HUES64 (cell line): ENCODE measurements at regions not wholly inside any gene's neighbourhood (a gene's known extent, or its start where the extent isn't known, plus 50 kb on each side); places are given as distances from the start of the nearest gene placed in this dataset.
"Not testable (repeated sequence)": the region's sequence is repeated elsewhere in the genome, so short reads cannot be mapped to it uniquely, and the experiment has no call there.

Experiments used
- H3K27ac ChIP-seq: 2 replicates; pipeline ENCODE4 v1.7.0; 2013; ENCODE audit warnings: low read depth, low read length, inconsistent platforms
- H3K27me3 ChIP-seq: 2 replicates; pipeline ENCODE4 v1.6.1; 2013; ENCODE audit warnings: mild to moderate bottlenecking, low read length; ENCODE audit not compliant: insufficient read depth
- H3K36me3 ChIP-seq: 2 replicates; pipeline ENCODE4 v1.6.1; 2013; ENCODE audit warnings: mild to moderate bottlenecking, low read length; ENCODE audit not compliant: insufficient read depth
- H3K4me1 ChIP-seq: 2 replicates; pipeline ENCODE4 v1.6.1; 2013; ENCODE audit warnings: mild to moderate bottlenecking, low read length, moderate library complexity; ENCODE audit not compliant: insufficient read depth
- H3K4me3 ChIP-seq: 2 replicates; pipeline ENCODE4 v1.5.1; 2013; ENCODE audit warnings: mild to moderate bottlenecking, low read length, moderate library complexity
- H3K9ac ChIP-seq: 2 replicates; pipeline ENCODE4 v1.6.1; 2013; ENCODE audit warnings: mild to moderate bottlenecking, low read depth, low read length
- H3K9me3 ChIP-seq: 2 replicates; pipeline ENCODE4 v1.6.1; 2013; ENCODE audit warnings: low read depth, low read length; ENCODE audit not compliant: insufficient read depth
- WGBS: fragments of 150-250, 120-280 bp; methylation state at CpG from one replicate; pipeline ENCODE4 v1.1.7; 2013; ENCODE audit warnings: missing lambda C conversion rate; 5-methylcytosine and 5-hydroxymethylcytosine counted together

DNA sequence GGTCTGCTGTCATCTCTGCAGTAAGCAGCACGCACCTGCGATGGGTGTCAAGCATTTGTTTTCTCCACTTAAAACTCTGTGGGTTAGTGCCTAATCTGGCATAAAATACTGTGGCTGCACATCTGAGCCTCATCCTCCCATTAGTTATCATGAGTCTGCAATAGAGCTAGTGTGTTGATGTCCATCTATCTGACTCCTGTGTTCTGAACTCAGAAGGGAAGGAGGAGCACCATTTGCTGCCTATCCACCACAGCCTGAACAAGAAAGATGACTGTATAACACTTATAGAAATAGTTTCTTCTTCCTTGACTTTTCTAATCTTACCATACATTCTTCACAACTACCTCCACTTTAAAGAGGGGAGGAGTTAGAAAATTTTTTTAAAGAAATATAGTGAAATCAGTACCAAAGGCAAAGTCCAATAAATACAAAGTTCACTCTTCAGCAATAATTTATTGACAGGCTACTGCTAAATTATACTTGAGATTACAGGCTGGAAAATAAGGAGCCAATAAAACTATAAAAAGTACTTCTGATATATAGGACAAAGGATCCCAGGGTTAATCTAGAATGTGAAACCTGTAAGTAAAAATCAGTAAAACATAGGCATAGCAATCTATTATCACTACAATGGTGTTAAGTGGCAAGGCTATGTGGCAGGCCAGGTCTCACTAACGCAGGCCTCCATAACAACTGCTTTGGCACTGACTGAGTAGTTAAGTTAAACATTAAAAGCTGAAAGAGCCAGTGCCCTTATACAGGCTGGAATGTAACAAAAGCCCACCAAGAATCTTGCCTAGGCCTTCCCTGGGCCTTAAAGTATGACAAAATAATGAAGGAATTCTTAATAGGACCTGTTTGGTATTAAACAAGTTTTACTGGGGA is 70.2 kb downstream of the LGALS9C start:
- WGBS = 96% methylated on average over 2 of the region's 3 CpGs

DNA sequence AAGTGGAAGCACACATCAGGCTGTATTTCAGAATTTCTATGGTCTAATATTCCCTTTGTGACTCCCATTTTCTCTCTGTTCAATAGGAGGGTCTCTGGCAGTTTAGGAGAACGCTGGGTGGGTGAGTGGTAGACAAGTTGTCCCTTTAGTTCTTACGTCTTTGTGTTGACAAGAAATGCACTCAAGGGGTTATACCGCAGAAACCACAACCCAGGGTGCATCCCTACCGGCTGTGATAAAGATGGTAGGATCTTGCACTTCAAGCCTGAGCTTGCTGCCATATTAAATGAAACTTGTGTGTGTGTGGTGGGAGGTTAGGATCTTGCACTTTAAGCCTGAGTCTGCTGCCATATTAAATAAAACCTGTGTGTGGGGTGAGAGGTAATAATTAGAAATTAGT is 80.5 kb downstream of the LGALS9C start:
- not testable (repeated sequence) for H3K27ac ChIP-seq, H3K4me3 ChIP-seq, H3K4me1 ChIP-seq, H3K9me3 ChIP-seq, H3K9ac ChIP-seq, H3K36me3 ChIP-seq, H3K27me3 ChIP-seq
- WGBS = 91% methylated on average over 3 of the region's 4 CpGs

More for the DNA sequence above, 70.2 kb downstream of the LGALS9C start:
- not testable (repeated sequence) for H3K36me3 ChIP-seq, H3K27ac ChIP-seq, H3K4me3 ChIP-seq, H3K9me3 ChIP-seq, H3K27me3 ChIP-seq, H3K9ac ChIP-seq, H3K4me1 ChIP-seq

DNA sequence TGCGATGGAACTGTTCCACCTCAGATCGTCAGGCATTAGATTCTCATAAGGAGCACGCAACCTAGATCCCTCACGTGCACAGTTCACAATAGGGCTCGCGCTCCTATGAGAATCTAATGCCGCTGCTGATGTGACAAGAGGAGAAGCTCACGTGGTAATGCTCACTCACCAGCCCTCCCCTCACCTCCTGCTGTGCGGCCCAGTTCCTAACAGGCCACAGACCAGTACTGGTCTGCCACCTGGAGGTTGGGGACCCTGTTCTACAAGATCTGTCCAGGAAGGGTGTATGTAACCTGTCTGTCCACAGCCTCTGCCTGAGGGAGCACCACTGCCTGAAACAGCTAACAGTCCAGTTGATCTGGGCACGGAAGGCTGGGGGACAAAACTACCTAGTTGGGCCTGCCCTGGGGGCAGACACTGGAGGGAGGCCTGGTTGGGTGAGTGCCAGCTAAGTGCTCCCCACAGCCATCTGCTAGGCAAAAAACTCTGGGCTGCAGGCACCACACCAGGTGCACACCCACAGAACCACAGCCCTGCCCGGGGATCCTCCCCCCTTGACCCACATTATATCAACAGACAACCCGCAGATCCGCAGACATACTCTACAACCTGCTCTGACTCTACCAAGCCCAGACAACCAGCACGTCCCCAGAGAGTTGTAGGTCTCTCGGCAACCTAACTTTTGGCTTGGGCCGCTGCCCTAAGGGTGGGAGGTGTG is 80.7 kb downstream of the TBC1D28 start:
- whole genome bisulfite sequencing = 79% methylated on average over 8 of the region's 16 CpGs
- H3K4me1 ChIP-seq, H3K27me3 ChIP-seq, H3K27ac ChIP-seq, H3K9me3 ChIP-seq, H3K4me3 ChIP-seq, H3K36me3 ChIP-seq, H3K9ac ChIP-seq: not testable (repeated sequence)

DNA sequence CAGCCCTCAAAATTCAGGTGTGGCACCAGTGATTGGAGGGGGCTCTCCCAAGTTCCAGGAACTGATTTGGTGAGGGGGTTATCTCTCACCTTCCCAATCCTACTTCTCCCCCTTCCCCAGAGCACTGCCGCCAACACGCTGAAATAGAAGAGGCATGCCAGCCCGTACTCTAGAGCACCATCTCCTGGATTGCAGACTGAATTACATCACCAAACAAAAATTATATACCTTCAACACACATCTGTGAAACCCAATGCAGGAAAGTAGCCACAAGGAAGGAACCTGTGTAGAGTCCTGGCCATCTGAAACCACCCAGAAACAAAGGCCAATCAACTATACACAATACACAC is 80.1 kb downstream of the TBC1D28 start:
- not testable (repeated sequence) for H3K27ac ChIP-seq, H3K9me3 ChIP-seq, H3K4me3 ChIP-seq, H3K9ac ChIP-seq, H3K36me3 ChIP-seq, H3K27me3 ChIP-seq
- WGBS = 9% methylated on average over 3 of the region's 3 CpGs
- peaks cover 15% of the 10 kb centered on the region for H3K4me1 ChIP-seq

DNA sequence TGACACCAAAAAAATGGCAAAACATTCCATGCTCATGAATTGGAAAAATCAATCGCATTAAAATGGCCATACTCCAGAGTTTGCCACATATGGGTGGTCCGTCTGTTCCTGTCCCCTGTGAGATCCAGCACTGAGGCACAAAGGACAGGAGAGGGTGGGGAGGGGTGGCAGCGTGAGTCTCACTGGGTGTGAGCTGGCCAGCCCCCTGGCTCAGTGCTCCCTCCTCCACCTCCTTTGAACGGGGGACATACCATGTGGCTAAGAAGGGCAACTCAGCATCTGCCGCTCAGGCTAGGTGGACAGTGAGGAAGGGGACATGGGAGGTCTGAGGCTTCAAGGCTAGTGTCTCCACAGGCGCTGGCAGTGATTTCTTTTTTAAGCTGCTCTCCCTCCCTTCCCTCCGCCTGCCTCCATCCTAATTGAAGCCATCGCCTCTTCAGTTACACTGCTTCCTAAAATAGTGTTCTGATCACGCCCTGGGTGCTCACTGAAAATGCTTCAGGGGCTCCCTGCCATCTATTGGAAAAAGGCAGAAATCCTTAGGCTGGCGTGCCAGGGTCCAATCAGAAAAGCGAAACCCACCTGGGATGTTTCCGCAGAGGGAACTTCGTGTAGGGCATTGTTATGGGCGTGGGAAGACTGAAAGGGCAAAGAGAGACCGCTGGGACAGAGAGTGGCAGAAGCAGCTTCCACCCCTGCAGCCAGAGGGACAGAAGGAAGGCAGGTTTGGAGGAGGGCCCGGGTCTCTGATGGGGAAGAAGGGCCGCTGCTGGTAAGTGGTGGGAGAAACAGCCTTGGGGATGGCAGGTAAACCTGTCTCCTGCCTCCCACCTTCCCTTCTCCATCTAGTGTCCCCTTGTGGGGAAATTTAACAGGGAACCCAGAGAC is 75.8 kb downstream of the TBC1D28 start:
- H3K9ac ChIP-seq = not testable (repeated sequence)

DNA sequence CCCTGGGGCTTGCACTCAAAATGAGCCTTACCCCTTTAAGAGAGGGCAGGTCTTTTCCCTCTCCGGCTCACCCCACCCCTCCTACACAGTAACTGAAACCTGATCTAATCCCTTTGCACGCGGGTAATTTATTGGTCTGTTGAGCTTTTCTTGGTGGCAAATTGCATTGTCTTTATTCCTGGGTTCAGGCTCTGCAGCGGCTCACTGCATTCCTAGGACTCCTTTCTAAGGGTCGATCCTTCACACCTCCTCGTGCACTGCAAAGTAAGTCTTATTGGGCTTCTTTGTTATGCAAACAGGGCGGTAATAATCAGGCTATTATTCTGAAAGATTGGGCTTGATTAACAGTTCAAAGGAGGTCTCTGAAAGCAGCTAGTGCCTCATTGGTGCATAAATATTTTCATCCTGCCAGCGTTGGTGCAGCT is 74.7 kb downstream of the TBC1D28 start:
- not testable (repeated sequence) for H3K36me3 ChIP-seq, H3K27me3 ChIP-seq, H3K9me3 ChIP-seq, H3K4me3 ChIP-seq, H3K9ac ChIP-seq
- Histone ChIP-seq H3K27ac (peak overlapping the region; percentile 86; the same call in 1 of the 2 replicates), H3K4me1 (peaks cover 18% of the 10 kb centered on the region)
- WGBS = 5% methylated on average over 4 of the region's 8 CpGs

More for the DNA sequence above, 75.8 kb downstream of the TBC1D28 start:
- not testable (repeated sequence) for H3K27me3 ChIP-seq, H3K36me3 ChIP-seq, H3K9me3 ChIP-seq, H3K4me3 ChIP-seq
- 58% methylated on average over 13 of the region's 17 CpGs for WGBS
- peak overlapping the region; percentile 86; the same call in 1 of the 2 replicates for H3K27ac ChIP-seq
- peaks cover 22% of the 10 kb centered on the region for H3K4me1 ChIP-seq

DNA sequence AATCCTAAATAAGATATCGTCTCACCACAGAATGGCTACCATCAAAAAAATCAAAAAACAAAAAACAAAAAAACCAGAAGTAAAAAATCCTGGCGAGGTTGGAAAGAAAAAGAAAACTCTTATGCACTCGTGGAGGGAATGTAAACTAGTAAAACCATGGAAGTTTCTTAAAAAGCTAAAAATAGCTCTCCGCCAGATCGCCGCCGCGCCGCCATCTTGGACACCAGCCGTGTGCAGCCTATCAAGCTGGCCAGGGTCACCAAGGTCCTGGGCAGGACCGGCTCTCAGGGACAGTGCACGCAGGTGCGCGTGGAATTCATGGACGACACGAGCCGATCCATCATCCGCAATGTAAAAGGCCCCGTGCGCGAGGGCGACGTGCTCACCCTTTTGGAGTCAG is 71.7 kb downstream of the TBC1D28 start:
- peaks cover 18% of the 10 kb centered on the region for H3K4me1 ChIP-seq
- 96% methylated on average over 14 of the region's 23 CpGs for WGBS
- H3K4me3 ChIP-seq, H3K27ac ChIP-seq, H3K36me3 ChIP-seq, H3K9me3 ChIP-seq, H3K9ac ChIP-seq, H3K27me3 ChIP-seq: not testable (repeated sequence)

DNA sequence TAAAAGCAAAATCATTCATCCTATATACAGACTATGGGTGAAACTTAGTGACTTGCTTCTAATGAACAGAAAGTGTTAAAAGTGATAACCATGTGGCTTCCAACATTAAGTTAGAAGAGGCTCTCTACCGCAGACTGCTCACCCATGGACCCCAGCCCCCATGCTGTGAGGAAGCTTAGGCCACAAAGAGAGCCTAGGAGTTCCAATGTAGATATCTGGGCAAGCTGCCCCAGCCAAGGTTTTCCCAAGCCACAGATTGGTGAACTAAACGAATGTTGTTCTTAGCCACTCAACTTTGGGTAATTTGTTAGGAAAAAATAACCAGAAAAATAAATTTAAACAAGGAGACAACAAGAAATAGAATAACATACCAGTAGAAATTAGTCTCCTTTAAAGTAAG is 70.1 kb downstream of the TBC1D28 start:
- H3K27me3 ChIP-seq, H3K9ac ChIP-seq, H3K4me3 ChIP-seq, H3K27ac ChIP-seq, H3K9me3 ChIP-seq, H3K36me3 ChIP-seq, H3K4me1 ChIP-seq: not testable (repeated sequence)
- WGBS = 70% methylated on average over 1 of the region's 2 CpGs
